HL-60 (cell line): ENCODE measurements at regions not wholly inside any gene's neighbourhood (a gene's known extent, or its start where the extent isn't known, plus 50 kb on each side); places are given as distances from the start of the nearest gene placed in this dataset.

ENCODE experiments used
- CTCF ChIP-seq: IDR thresholded peaks from one replicate; pipeline ENCODE4 v1.5.1; 2011; ENCODE audit warnings: low read length, control low read depth, inconsistent platforms; ENCODE audit not compliant: insufficient read depth
- GABPA ChIP-seq: IDR thresholded peaks from 2 replicates; pipeline ENCODE4 v1.6.1; 2012; ENCODE audit warnings: low read depth
- TF ChIP-seq, protein P1 (sequence below): IDR thresholded peaks from 2 replicates; pipeline ENCODE4 v1.6.1; 2012; ENCODE audit warnings: low read depth; ENCODE audit not compliant: insufficient replicate concordance

DNA sequence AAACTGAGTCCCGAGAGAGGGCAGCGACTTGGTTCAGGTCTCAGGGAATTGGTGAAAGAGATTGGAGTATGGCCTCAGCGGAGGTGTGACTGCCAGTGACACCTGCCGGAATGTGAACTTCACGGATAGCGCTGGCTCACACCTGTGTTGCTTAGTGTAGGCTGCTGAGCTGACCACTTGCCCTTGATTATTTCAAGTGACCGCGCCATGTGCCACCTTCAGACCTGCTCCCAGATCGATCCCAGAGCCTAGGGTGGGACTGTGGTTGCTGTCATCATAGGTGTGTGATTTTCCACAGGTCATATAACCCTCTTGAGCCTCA, 134.8 kb downstream of the GLI2 start:
- TF ChIP-seq CTCF (no peak), GABPA (no peak)
- TF ChIP-seq, protein P1, sequence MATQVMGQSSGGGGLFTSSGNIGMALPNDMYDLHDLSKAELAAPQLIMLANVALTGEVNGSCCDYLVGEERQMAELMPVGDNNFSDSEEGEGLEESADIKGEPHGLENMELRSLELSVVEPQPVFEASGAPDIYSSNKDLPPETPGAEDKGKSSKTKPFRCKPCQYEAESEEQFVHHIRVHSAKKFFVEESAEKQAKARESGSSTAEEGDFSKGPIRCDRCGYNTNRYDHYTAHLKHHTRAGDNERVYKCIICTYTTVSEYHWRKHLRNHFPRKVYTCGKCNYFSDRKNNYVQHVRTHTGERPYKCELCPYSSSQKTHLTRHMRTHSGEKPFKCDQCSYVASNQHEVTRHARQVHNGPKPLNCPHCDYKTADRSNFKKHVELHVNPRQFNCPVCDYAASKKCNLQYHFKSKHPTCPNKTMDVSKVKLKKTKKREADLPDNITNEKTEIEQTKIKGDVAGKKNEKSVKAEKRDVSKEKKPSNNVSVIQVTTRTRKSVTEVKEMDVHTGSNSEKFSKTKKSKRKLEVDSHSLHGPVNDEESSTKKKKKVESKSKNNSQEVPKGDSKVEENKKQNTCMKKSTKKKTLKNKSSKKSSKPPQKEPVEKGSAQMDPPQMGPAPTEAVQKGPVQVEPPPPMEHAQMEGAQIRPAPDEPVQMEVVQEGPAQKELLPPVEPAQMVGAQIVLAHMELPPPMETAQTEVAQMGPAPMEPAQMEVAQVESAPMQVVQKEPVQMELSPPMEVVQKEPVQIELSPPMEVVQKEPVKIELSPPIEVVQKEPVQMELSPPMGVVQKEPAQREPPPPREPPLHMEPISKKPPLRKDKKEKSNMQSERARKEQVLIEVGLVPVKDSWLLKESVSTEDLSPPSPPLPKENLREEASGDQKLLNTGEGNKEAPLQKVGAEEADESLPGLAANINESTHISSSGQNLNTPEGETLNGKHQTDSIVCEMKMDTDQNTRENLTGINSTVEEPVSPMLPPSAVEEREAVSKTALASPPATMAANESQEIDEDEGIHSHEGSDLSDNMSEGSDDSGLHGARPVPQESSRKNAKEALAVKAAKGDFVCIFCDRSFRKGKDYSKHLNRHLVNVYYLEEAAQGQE = no peak
